Upper lobe of left lung (tissue), 6 donors: ENCODE measurements at regions not wholly inside any gene's neighbourhood (a gene's known extent, or its start where the extent isn't known, plus 50 kb on each side); places are given as distances from the start of the nearest gene placed in this dataset.

ENCODE experiments used
- ATAC-seq, 2 donors: fragments of 200-7000 bp; cut with Tn5 transposase; one replicate each; pipeline ENCODE4 v1.9.1; 2022; ENCODE audit warnings: mild to moderate bottlenecking in 2 of 2, moderate library complexity in 2 of 2; ENCODE audit not compliant: low FRiP score in 2 of 2
- DNase-seq, 2 donors: peaks; one replicate each; pipeline ENCODE4 v3.0.0-alpha.2; 2019 to 2020
- H3K27ac ChIP-seq, 4 donors: fragments of 200-600 bp; sonication (generic); one replicate each; pipeline ENCODE4 v1.5.1; 2016 to 2019
- H3K27me3 ChIP-seq, 4 donors: fragments of 200-600 bp; sonication (generic); one replicate each; pipeline ENCODE4 v1.5.1; 2017 to 2019
- H3K36me3 ChIP-seq, 4 donors: fragments of 200-600 bp; sonication (generic); one replicate each; pipeline ENCODE4 v1.5.1; 2016 to 2019
- H3K4me1 ChIP-seq, 4 donors: fragments of 200-600 bp; sonication (generic); one replicate each; pipeline ENCODE4 v1.5.1; 2018 to 2019
- H3K4me3 ChIP-seq, 4 donors: fragments of 200-600 bp; sonication (generic); one replicate each; pipeline ENCODE4 v1.5.1; 2017 to 2019; ENCODE audit warnings: mild to moderate bottlenecking in 2 of 4, moderate library complexity in 1 of 4
- H3K9me3 ChIP-seq, 4 donors: fragments of 200-600 bp; sonication (generic); one replicate each; pipeline ENCODE4 v1.5.1; 2018 to 2019
- EP300 ChIP-seq, 4 donors: sonication (generic); formaldehyde crosslinking; IDR thresholded peaks; one replicate each; pipeline ENCODE4 v1.5.1; 2017; ENCODE audit warnings: antibody characterized with exemption in 4 of 4, control low read depth in 2 of 4
- POLR2A ChIP-seq, 4 donors: fragments of 450-650 bp; IDR thresholded peaks; one replicate each; pipeline ENCODE4 v1.5.1; 2016 to 2017; ENCODE audit warnings: antibody characterized with exemption in 4 of 4, mild to moderate bottlenecking in 2 of 4
- POLR2AphosphoS5 ChIP-seq, 2 donors: sonication (generic); formaldehyde crosslinking; IDR thresholded peaks; one replicate each; pipeline ENCODE4 v1.5.1; 2017; ENCODE audit warnings: antibody characterized with exemption in 2 of 2
- WGBS, 2 donors: methylation state at CpG; one replicate each; pipeline ENCODE4 v1.1.5; 2017 to 2018; 5-methylcytosine and 5-hydroxymethylcytosine counted together
- TF ChIP-seq, protein P1 (sequence below), 6 experiments: fragments of 450-650 bp in 4 of 6; fragments of 200-600 bp in 2 of 6; sonication (generic) in 2 of 6; IDR thresholded peaks; one replicate each; pipeline ENCODE4 v1.5.1; 2016 to 2019; ENCODE audit warnings: antibody characterized with exemption in 6 of 6
- donor health status: DM: no; HTN: no; CAD: no; lungs with moderate emphysema.
- donor health status: DM: no; HTN: yes; CAD: no; lungs with severe emphysema.

DNA sequence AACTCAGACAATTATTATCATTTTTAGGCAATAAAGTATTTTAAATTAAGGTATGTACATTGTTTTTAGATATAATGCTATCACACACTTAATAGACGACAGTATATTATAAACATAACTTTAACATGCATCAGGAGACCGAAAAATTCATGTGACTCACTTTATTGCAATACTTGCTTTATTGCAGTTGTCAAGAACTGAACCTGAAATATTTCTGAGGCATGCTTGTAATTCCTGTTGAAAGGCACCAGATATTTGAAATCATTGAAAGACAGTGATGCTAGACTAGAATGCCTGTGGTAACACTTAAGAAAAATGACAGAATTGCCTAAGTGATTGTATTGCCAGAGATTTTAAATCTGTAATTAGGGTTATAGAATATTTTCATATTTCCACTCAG is 175.6 kb upstream of the MAGEB2 start:
- Histone ChIP-seq H3K27ac (no peak overlapping the region), H3K9me3 (no peaks in the 10 kb centered on the region), H3K27me3 (no peaks in the 10 kb centered on the region), H3K4me3 (no peak overlapping the region), H3K36me3 (no peaks in the 10 kb centered on the region), H3K4me1 (no peaks in the 10 kb centered on the region)
- WGBS, 2 donors, result 63 to 71% methylated on average over 2 of the region's 2 CpGs
- ATAC-seq, result no peak
- DNase-seq, result no peak
- TF ChIP-seq POLR2AphosphoS5 (IDR thresholded peaks at IDR 0.05), result no peak
- TF ChIP-seq, protein P1, sequence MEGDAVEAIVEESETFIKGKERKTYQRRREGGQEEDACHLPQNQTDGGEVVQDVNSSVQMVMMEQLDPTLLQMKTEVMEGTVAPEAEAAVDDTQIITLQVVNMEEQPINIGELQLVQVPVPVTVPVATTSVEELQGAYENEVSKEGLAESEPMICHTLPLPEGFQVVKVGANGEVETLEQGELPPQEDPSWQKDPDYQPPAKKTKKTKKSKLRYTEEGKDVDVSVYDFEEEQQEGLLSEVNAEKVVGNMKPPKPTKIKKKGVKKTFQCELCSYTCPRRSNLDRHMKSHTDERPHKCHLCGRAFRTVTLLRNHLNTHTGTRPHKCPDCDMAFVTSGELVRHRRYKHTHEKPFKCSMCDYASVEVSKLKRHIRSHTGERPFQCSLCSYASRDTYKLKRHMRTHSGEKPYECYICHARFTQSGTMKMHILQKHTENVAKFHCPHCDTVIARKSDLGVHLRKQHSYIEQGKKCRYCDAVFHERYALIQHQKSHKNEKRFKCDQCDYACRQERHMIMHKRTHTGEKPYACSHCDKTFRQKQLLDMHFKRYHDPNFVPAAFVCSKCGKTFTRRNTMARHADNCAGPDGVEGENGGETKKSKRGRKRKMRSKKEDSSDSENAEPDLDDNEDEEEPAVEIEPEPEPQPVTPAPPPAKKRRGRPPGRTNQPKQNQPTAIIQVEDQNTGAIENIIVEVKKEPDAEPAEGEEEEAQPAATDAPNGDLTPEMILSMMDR (IDR thresholded peaks at IDR 0.05), result no peak
- TF ChIP-seq POLR2A (IDR thresholded peaks at IDR 0.05), result no peak
- no peak for TF ChIP-seq EP300 (IDR thresholded peaks at IDR 0.05)

DNA sequence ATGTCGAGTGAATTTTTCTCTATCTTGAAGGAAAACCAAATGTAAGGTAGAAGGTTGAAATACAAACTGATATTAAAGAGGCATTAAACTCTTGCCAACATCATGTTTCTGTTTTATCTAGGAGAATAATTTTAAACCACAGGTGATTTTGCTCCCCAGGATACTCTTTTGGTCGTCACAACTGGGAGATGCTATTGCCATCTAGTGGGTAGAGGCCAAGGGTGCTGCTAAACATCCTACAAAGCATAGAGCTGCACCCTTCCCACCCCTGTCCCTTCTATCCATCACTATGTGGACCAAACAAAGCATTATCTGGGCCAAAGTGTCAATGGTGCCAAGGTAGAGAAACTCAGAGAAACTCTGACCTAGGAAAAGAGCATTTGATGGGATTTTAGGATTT is 154.6 kb upstream of the MAGEB2 start:
- Histone ChIP-seq H3K4me1 (no peaks in the 10 kb centered on the region), H3K27me3 (no peaks in the 10 kb centered on the region), H3K4me3 (no peak overlapping the region), H3K9me3 (no peaks in the 10 kb centered on the region), H3K36me3 (no peaks in the 10 kb centered on the region), H3K27ac (no peak overlapping the region)
- ATAC-seq, result no peak
- TF ChIP-seq POLR2AphosphoS5 (IDR thresholded peaks at IDR 0.05), result no peak
- TF ChIP-seq, protein P1 (IDR thresholded peaks at IDR 0.05), result no peak
- TF ChIP-seq POLR2A (IDR thresholded peaks at IDR 0.05), result no peak
- TF ChIP-seq EP300 (IDR thresholded peaks at IDR 0.05), result no peak
- 38 to 44% methylated on average over 2 of the region's 2 CpGs for WGBS, 2 donors
- no peak for DNase-seq

DNA sequence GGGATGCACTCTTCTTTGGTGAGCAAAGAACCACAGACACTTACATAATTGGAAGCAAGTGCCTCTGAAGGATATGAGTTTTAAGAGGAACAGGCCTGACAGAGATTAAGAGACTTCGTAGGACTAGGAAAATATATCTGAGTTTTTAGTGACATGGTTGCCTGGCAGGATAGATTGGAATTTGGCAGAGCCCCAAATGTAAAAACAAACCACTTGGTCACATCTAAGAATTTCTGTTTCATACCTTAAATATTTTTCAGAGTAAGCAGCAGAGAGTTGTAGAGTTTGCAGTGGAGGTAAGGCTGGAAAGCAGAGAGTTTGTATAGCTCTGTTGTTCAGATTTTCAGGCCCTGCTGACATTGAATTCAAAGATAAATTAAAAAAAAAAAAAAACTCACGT is 150.1 kb upstream of the MAGEB2 start:
- TF ChIP-seq POLR2A (IDR thresholded peaks at IDR 0.05) (no peak), POLR2AphosphoS5 (IDR thresholded peaks at IDR 0.05) (no peak), EP300 (IDR thresholded peaks at IDR 0.05) (no peak)
- TF ChIP-seq, protein P1 (IDR thresholded peaks at IDR 0.05), result no peak

DNA sequence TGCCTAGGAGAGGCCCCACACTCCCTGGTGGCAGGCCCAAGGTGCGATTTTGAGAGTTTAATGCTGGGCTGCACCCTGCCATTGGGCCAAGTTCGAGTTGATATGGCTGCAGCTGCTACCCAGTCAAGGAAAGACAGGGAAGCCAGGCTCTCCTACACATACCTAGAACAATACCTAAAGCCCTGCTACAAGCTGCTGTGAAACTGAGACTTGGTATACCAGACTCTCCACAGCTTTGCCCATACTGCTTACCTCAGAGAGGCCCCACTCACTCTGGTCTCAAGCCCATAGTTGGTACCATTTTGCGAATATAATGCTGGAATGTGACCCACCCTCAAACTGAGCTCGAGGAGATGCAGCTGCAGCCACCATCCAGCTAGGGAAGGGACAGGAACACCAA is 147.7 kb upstream of the MAGEB2 start:
- no peaks in the 10 kb centered on the region for H3K27me3 ChIP-seq
- ATAC-seq (no peak), DNase-seq (no peak)
- TF ChIP-seq, protein P1 (IDR thresholded peaks at IDR 0.05), result no peak
- TF ChIP-seq POLR2A (IDR thresholded peaks at IDR 0.05) (no peak), EP300 (IDR thresholded peaks at IDR 0.05) (no peak), POLR2AphosphoS5 (IDR thresholded peaks at IDR 0.05) (no peak)
- no peak overlapping the region for H3K27ac ChIP-seq
- H3K4me1 ChIP-seq, result no peaks in the 10 kb centered on the region
- H3K36me3 ChIP-seq, result no peaks in the 10 kb centered on the region
- no peaks in the 10 kb centered on the region for H3K9me3 ChIP-seq
- H3K4me3 ChIP-seq, result no peak overlapping the region
- 75% methylated on average over 3 of the region's 4 CpGs; no CpG with 5 or more reads in 1 of the 2 donors for WGBS, 2 donors

More for the DNA sequence above, 150.1 kb upstream of the MAGEB2 start:
- no peak for DNase-seq
- no peaks in the 10 kb centered on the region for H3K9me3 ChIP-seq
- no peaks in the 10 kb centered on the region for H3K36me3 ChIP-seq
- no peak overlapping the region for H3K4me3 ChIP-seq
- no peaks in the 10 kb centered on the region for H3K27me3 ChIP-seq
- WGBS, 2 donors, result 43 to 50% methylated on average over 2 of the region's 2 CpGs
- ATAC-seq, result no peak
- no peaks in the 10 kb centered on the region for H3K4me1 ChIP-seq
- no peak overlapping the region for H3K27ac ChIP-seq

DNA sequence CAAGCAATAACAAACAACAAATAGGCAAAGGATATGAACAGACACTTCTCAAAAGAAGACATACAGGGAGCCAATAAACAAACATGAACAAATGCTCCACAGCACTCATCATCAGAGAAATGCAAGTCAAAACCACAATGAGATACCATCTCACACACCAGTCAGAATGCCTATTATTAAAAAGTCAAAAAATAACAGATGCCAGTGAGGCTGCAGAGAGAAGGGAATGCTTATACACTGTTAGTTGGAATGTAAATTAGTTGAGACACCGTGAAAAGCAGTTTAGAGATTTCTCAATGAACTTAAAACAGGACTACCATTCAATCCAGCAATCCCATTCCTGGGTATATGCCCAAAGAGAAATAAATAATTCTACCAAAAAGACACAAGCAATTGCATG is 129.8 kb upstream of the MAGEB2 start:
- Histone ChIP-seq H3K27me3 (no peaks in the 10 kb centered on the region), H3K27ac (no peak overlapping the region), H3K36me3 (no peaks in the 10 kb centered on the region), H3K4me3 (no peak overlapping the region), H3K9me3 (no peaks in the 10 kb centered on the region), H3K4me1 (no peaks in the 10 kb centered on the region)
- WGBS, 2 donors, result 81 to 90% methylated on average over 1 of the region's 1 CpG
- no peak for TF ChIP-seq POLR2AphosphoS5 (IDR thresholded peaks at IDR 0.05)
- TF ChIP-seq, protein P1 (IDR thresholded peaks at IDR 0.05), result no peak
- TF ChIP-seq POLR2A (IDR thresholded peaks at IDR 0.05), result no peak
- no peak for TF ChIP-seq EP300 (IDR thresholded peaks at IDR 0.05)
- no peak for ATAC-seq
- no peak for DNase-seq
